GM12874 (cell line): ENCODE measurements at regions not wholly inside any gene's neighbourhood (a gene's known extent, or its start where the extent isn't known, plus 50 kb on each side); places are given as distances from the start of the nearest gene placed in this dataset.

ENCODE experiments used
- CTCF ChIP-seq: IDR thresholded peaks from 2 replicates; pipeline ENCODE4 v1.5.1; 2011; ENCODE audit warnings: low read depth, mild to moderate bottlenecking, control low read depth, low read length, moderate library complexity; ENCODE audit not compliant: insufficient read depth

GRCh38 chr2:198327526-198327925 lies 523.1 kb downstream of the PLCL1 start:
- no peak for TF ChIP-seq CTCF

- TF ChIP-seq CTCF: no peak
Measured at GRCh38 chr2:198326431-198326830, 522.0 kb downstream of the PLCL1 start.

GRCh38 chr2:198325359-198325758 lies 521.0 kb downstream of the PLCL1 start:
- no peak for TF ChIP-seq CTCF

- no peak for TF ChIP-seq CTCF
Measured at GRCh38 chr2:198324071-198324470, 519.7 kb downstream of the PLCL1 start.

- TF ChIP-seq CTCF: peak; percentile 46; the same call in 1 of the 2 replicates
Measured at GRCh38 chr2:198322275-198322674, 517.9 kb downstream of the PLCL1 start.

GRCh38 chr2:198321522-198322088 lies 517.2 kb downstream of the PLCL1 start:
- no peak for TF ChIP-seq CTCF

GRCh38 chr2:198316852-198317396 lies 512.5 kb downstream of the PLCL1 start:
- TF ChIP-seq CTCF: no peak
